ENCODE measurements at regions not wholly inside any gene's neighbourhood (a gene's known extent, or its start where the extent isn't known, plus 50 kb on each side); places are given as distances from the start of the nearest gene placed in this dataset.

- Histone ChIP-seq H4K91ac (ENCODE audit: insufficient read depth, low read depth, low read length) (no peak overlapping the region), H3K4me2 (ENCODE audit: low read depth, low read length) (no peak overlapping the region), H4K20me1 (ENCODE audit: insufficient read depth, low read length) (no peaks in the 10 kb centered on the region), H3K4ac (ENCODE audit: low read depth, low read length) (no peak overlapping the region), H4K8ac (ENCODE audit: low read depth in 2 of 2, low read length in 2 of 2) (no peak overlapping the region), H3K9ac (ENCODE audit: low read depth, low read length) (no peak overlapping the region), H2AK5ac (ENCODE audit: low read depth, low read length) (no peak overlapping the region), H2BK20ac (ENCODE audit: low read depth, low read length) (no peak overlapping the region), H3K23ac (ENCODE audit: low read depth, low read length) (no peak overlapping the region), H4K5ac (ENCODE audit: low read depth, low read length) (no peak overlapping the region), H3K79me1 (ENCODE audit: low read depth in 1 of 2, low read length in 2 of 2) (no peaks in the 10 kb centered on the region), H2AK9ac (replicated peaks; ENCODE audit: low read depth, low read length, poor library complexity) (no peak overlapping the region), H3K36me3 (ENCODE audit: control insufficient read depth, insufficient read depth, low read length) (no peaks in the 10 kb centered on the region), H2BK5ac (ENCODE audit: low read depth, low read length, poor library complexity, severe bottlenecking) (no peak overlapping the region), H3K27me3 (ENCODE audit: control insufficient read depth, insufficient read depth, low read length) (no peaks in the 10 kb centered on the region), H3K4me1 (ENCODE audit: control insufficient read depth, insufficient read depth, low read length) (no peaks in the 10 kb centered on the region), H3K14ac (replicated peaks; ENCODE audit: low read depth, low read length) (no peak overlapping the region), H3K56ac (ENCODE audit: extremely low read depth, insufficient read depth, low read length) (no peak overlapping the region), H3K9me3 (ENCODE audit: control insufficient read depth, insufficient read depth, low read length) (no peaks in the 10 kb centered on the region), H2AFZ (replicated peaks; ENCODE audit: low read length, poor library complexity) (peak overlapping the region; percentile 51), H2BK120ac (ENCODE audit: low read depth, low read length) (no peak overlapping the region), H3K9me1 (ENCODE audit: insufficient read depth, low read length) (no peaks in the 10 kb centered on the region), H3K4me3 (ENCODE audit: insufficient read depth, low read depth, low read length) (no peak overlapping the region), H2BK15ac (ENCODE audit: low read depth, low read length) (no peak overlapping the region), H3K27ac (ENCODE audit: insufficient read depth, low read length) (no peak overlapping the region), H3K18ac (ENCODE audit: low read depth, low read length) (no peak overlapping the region)
- ATAC-seq (ENCODE audit: low read depth) (no peak), DNase-seq (no peak)
- CTCF ChIA-PET: no interaction called here
- TF ChIP-seq FOS (IDR thresholded peaks at IDR 0.05; ENCODE audit: low read depth, low read length): no peak
- TF ChIP-seq POLR2A (IDR thresholded peaks at IDR 0.05; ENCODE audit: low read depth, low read length): no peak
- no peak for TF ChIP-seq CEBPB (IDR thresholded peaks at IDR 0.05; ENCODE audit: low read depth, low read length)
- no peak for TF ChIP-seq ELK1 (IDR thresholded peaks at IDR 0.05; ENCODE audit: borderline replicate concordance, low read depth, low read length)
- TF ChIP-seq MAZ (IDR thresholded peaks at IDR 0.05; ENCODE audit: borderline replicate concordance, low read depth, low read length): no peak
- no peak for TF ChIP-seq RCOR1 (IDR thresholded peaks at IDR 0.05; ENCODE audit: insufficient replicate concordance, low read length)
- no peak for TF ChIP-seq RAD21 (IDR thresholded peaks at IDR 0.05; ENCODE audit: low read length)
- TF ChIP-seq, protein P1, sequence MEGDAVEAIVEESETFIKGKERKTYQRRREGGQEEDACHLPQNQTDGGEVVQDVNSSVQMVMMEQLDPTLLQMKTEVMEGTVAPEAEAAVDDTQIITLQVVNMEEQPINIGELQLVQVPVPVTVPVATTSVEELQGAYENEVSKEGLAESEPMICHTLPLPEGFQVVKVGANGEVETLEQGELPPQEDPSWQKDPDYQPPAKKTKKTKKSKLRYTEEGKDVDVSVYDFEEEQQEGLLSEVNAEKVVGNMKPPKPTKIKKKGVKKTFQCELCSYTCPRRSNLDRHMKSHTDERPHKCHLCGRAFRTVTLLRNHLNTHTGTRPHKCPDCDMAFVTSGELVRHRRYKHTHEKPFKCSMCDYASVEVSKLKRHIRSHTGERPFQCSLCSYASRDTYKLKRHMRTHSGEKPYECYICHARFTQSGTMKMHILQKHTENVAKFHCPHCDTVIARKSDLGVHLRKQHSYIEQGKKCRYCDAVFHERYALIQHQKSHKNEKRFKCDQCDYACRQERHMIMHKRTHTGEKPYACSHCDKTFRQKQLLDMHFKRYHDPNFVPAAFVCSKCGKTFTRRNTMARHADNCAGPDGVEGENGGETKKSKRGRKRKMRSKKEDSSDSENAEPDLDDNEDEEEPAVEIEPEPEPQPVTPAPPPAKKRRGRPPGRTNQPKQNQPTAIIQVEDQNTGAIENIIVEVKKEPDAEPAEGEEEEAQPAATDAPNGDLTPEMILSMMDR (conservative IDR thresholded peaks at IDR 0.05; ENCODE audit: low read depth, low read length): no peak
- intact Hi-C loops (cut with micrococcal nuclease): no loop called here
- no CpG with 5 or more reads among the region's 2 CpGs for WGBS, 2 experiments (ENCODE audit: extremely low coverage in 2 of 2, insufficient read length in 1 of 2)
- in situ Hi-C loops (cut with MboI; ENCODE audit: low sequenced_read_pairs): no loop called here
- dilution Hi-C loops (cut with HindIII; ENCODE audit: low sequenced_read_pairs, unreplicated experiment): no loop called here
- POLR2A ChIA-PET (ENCODE audit: unreplicated experiment): no interaction called here
- BruUV-seq (replicated peaks): no TSS peak
These were observed 231.1 kb upstream of the NRIP1 start for GRCh38 chr21:15295875-15296274.

Data from IMR-90 (cell line).